ENCODE measurements at regions not wholly inside any gene's neighbourhood (a gene's known extent, or its start where the extent isn't known, plus 50 kb on each side); places are given as distances from the start of the nearest gene placed in this dataset.

DNA sequence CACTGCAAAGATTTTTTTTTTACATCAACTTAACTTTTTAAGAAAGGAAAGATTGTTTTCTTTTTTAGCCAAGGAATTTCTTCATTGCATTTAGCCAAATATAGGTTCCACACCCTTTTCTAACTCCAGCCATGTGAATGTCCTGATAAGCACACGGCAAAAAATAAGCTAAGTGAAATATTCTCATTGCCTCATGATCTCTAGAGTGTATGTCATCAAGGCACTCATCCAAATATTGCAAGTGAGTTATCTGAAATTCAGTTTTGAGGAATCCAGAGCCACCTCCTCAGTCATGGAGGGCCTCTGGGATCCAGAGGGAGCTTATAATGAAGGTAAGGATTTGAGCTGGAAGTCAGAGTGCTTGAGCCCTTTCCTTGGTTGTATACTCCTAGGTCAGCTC lies 80.0 kb downstream of the BLID start:
- Histone ChIP-seq H3K9ac (ENCODE audit: low read length) (no peak overlapping the region), H3K36me3 (ENCODE audit: control insufficient read depth, insufficient read depth, low read length) (no peaks in the 10 kb centered on the region), H3K4me1 (ENCODE audit: control insufficient read depth, insufficient read depth, low read length) (no peaks in the 10 kb centered on the region), H3K27me3 (ENCODE audit: control insufficient read depth, insufficient read depth, low read length) (no peaks in the 10 kb centered on the region), H3K4me3 (ENCODE audit: low read length) (no peak overlapping the region), H3K9me3 (ENCODE audit: control insufficient read depth, low read length) (no peaks in the 10 kb centered on the region)

DNA sequence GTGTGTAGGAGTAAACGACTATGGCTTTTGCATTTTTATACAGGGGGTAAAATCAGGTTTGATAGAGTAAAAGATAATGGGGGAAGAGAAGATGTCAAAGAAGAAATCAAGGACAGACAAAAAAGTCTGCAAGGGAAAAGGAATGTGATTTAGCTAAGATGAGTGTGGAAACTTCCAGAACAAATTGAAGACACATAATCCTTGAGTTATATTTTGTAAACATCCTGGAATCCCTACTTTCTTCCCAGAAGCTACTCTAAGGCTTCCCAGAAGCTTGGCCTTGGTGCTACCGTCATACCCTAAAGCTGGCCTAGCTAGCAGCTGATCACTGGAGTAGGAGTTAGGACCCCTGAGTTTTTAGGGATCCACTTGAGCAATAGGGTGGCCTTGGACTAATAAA lies 82.4 kb downstream of the BLID start:
- Histone ChIP-seq H3K27me3 (ENCODE audit: control insufficient read depth, insufficient read depth, low read length) (no peaks in the 10 kb centered on the region), H3K36me3 (ENCODE audit: control insufficient read depth, insufficient read depth, low read length) (no peaks in the 10 kb centered on the region), H3K9me3 (ENCODE audit: control insufficient read depth, low read length) (no peaks in the 10 kb centered on the region), H3K4me3 (ENCODE audit: low read length) (no peak overlapping the region), H3K4me1 (ENCODE audit: control insufficient read depth, insufficient read depth, low read length) (no peaks in the 10 kb centered on the region), H3K9ac (ENCODE audit: low read length) (no peak overlapping the region)

GRCh38 chr11:122033193-122033592 lies 82.8 kb downstream of the BLID start:
- Histone ChIP-seq H3K27me3 (ENCODE audit: control insufficient read depth, insufficient read depth, low read length) (no peaks in the 10 kb centered on the region), H3K4me3 (ENCODE audit: low read length) (no peak overlapping the region), H3K9ac (ENCODE audit: low read length) (no peak overlapping the region), H3K9me3 (ENCODE audit: control insufficient read depth, low read length) (no peaks in the 10 kb centered on the region), H3K4me1 (ENCODE audit: control insufficient read depth, insufficient read depth, low read length) (no peaks in the 10 kb centered on the region), H3K36me3 (ENCODE audit: control insufficient read depth, insufficient read depth, low read length) (no peaks in the 10 kb centered on the region)

- Histone ChIP-seq H3K27me3 (ENCODE audit: control insufficient read depth, insufficient read depth, low read length) (no peaks in the 10 kb centered on the region), H3K4me3 (ENCODE audit: low read length) (no peak overlapping the region), H3K4me1 (ENCODE audit: control insufficient read depth, insufficient read depth, low read length) (no peaks in the 10 kb centered on the region), H3K36me3 (ENCODE audit: control insufficient read depth, insufficient read depth, low read length) (no peaks in the 10 kb centered on the region), H3K9me3 (ENCODE audit: control insufficient read depth, low read length) (no peaks in the 10 kb centered on the region), H3K9ac (ENCODE audit: low read length) (no peak overlapping the region)
These were observed 83.7 kb downstream of the BLID start for GRCh38 chr11:122032317-122032716.

- H3K36me3 ChIP-seq (ENCODE audit: control insufficient read depth, insufficient read depth, low read length) = no peaks in the 10 kb centered on the region
- H3K27me3 ChIP-seq (ENCODE audit: control insufficient read depth, insufficient read depth, low read length) = no peaks in the 10 kb centered on the region
- no peaks in the 10 kb centered on the region for H3K9me3 ChIP-seq (ENCODE audit: control insufficient read depth, low read length)
- no peak overlapping the region for H3K9ac ChIP-seq (ENCODE audit: low read length)
- H3K4me1 ChIP-seq (ENCODE audit: control insufficient read depth, insufficient read depth, low read length) = no peaks in the 10 kb centered on the region
- no peak overlapping the region for H3K4me3 ChIP-seq (ENCODE audit: low read length)
These were observed 84.2 kb downstream of the BLID start for GRCh38 chr11:122031813-122032212.

DNA sequence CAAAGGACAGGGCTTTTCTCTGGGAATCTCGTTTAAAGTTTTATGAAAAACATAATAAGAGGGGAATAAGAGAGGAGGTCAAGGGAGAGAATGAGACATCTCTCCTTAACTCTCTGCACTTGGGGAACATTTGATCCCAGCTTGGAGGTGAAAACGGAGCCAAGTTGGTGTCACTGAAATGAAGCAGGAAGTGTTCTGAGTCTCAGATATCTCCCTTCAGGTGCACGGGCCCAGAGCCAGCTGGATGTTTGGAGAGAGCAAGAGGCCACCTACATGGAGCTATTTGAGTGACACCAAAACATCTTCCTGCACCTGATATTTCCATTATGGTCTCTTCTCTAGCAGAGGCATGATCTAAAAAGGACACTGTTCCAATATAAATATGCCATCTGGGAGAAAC lies 85.7 kb downstream of the BLID start:
- Histone ChIP-seq H3K36me3 (ENCODE audit: control insufficient read depth, insufficient read depth, low read length) (no peaks in the 10 kb centered on the region), H3K9me3 (ENCODE audit: control insufficient read depth, low read length) (no peaks in the 10 kb centered on the region), H3K4me3 (ENCODE audit: low read length) (no peak overlapping the region), H3K9ac (ENCODE audit: low read length) (no peak overlapping the region), H3K27me3 (ENCODE audit: control insufficient read depth, insufficient read depth, low read length) (no peaks in the 10 kb centered on the region), H3K4me1 (ENCODE audit: control insufficient read depth, insufficient read depth, low read length) (no peaks in the 10 kb centered on the region)

DNA sequence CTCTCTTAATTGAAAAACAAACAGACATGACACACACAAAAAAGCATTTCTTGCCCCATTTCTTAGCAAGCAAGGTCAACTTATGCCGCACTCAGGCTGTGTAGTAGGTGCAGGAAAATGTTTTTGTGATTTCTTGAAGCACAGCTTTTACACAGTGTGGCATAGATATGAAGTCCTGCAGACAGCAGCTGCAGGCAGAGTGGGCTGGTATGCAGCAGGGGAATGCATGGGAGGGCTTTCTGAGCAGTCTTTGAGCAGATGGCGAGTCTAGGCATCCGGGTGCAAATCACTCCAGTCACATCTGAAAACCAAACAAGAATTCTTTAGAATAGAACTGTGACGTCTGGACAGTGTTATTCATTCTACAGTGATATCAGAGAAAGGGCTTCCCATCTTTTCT lies 87.5 kb downstream of the BLID start:
- Histone ChIP-seq H3K9me3 (ENCODE audit: control insufficient read depth, low read length) (no peaks in the 10 kb centered on the region), H3K4me3 (ENCODE audit: low read length) (no peak overlapping the region), H3K9ac (ENCODE audit: low read length) (no peak overlapping the region), H3K27me3 (ENCODE audit: control insufficient read depth, insufficient read depth, low read length) (no peaks in the 10 kb centered on the region), H3K4me1 (ENCODE audit: control insufficient read depth, insufficient read depth, low read length) (no peaks in the 10 kb centered on the region), H3K36me3 (ENCODE audit: control insufficient read depth, insufficient read depth, low read length) (no peaks in the 10 kb centered on the region)

DNA sequence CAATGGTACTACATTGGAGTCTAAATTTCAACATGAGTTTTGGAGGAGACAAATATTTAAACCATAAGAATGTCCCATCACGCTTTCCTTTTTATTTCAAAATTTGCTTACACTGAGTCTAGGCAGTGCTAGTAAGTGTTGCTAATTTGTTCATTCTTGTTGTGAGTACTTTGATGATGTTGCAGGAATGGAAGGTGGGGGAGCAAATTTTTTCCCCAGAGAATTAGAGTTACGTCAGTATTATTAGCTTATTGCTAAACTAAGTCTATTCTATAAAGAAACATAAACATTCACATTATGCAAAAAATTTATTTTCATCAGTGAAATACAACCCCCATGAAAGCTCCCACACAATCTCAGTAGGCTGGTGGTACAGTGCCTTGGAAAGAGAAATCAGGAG lies 88.0 kb downstream of the BLID start:
- H3K9me3 ChIP-seq (ENCODE audit: control insufficient read depth, low read length) = no peaks in the 10 kb centered on the region
- H3K4me1 ChIP-seq (ENCODE audit: control insufficient read depth, insufficient read depth, low read length) = no peaks in the 10 kb centered on the region
- H3K4me3 ChIP-seq (ENCODE audit: low read length) = no peak overlapping the region
- H3K9ac ChIP-seq (ENCODE audit: low read length) = no peak overlapping the region
- H3K36me3 ChIP-seq (ENCODE audit: control insufficient read depth, insufficient read depth, low read length) = no peaks in the 10 kb centered on the region
- no peaks in the 10 kb centered on the region for H3K27me3 ChIP-seq (ENCODE audit: control insufficient read depth, insufficient read depth, low read length)

DNA sequence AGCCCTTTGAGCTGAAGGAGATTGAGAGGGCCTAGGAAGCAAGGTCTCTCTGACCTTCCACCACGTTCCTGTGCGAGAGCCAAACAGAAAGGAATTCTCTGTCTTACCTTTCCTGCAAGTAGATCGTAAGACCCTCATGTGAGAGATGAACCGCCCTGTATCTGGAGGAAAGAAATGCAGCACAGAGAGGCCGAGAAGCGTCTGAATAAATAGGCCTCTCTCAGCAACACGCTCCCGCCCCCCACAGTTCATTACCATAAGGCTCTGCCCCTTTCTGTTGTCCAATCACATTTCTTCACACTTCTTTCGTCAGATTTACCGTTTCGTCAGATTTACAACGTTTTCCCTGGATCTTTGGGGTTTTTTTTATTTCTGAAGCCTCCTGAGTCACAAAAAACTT lies 90.3 kb downstream of the BLID start:
- H3K4me1 ChIP-seq (ENCODE audit: control insufficient read depth, insufficient read depth, low read length) = no peaks in the 10 kb centered on the region
- H3K9ac ChIP-seq (ENCODE audit: low read length) = no peak overlapping the region
- H3K9me3 ChIP-seq (ENCODE audit: control insufficient read depth, low read length) = no peaks in the 10 kb centered on the region
- H3K36me3 ChIP-seq (ENCODE audit: control insufficient read depth, insufficient read depth, low read length) = no peaks in the 10 kb centered on the region
- H3K4me3 ChIP-seq (ENCODE audit: low read length) = no peak overlapping the region
- no peaks in the 10 kb centered on the region for H3K27me3 ChIP-seq (ENCODE audit: control insufficient read depth, insufficient read depth, low read length)

GRCh38 chr11:122024278-122024677 lies 91.7 kb downstream of the BLID start:
- no peaks in the 10 kb centered on the region for H3K36me3 ChIP-seq (ENCODE audit: control insufficient read depth, insufficient read depth, low read length)
- H3K9me3 ChIP-seq (ENCODE audit: control insufficient read depth, low read length) = no peaks in the 10 kb centered on the region
- no peaks in the 10 kb centered on the region for H3K4me1 ChIP-seq (ENCODE audit: control insufficient read depth, insufficient read depth, low read length)
- no peaks in the 10 kb centered on the region for H3K27me3 ChIP-seq (ENCODE audit: control insufficient read depth, insufficient read depth, low read length)
- H3K4me3 ChIP-seq (ENCODE audit: low read length) = no peak overlapping the region
- H3K9ac ChIP-seq (ENCODE audit: low read length) = no peak overlapping the region

GRCh38 chr11:122023614-122024250 lies 92.3 kb downstream of the BLID start:
- H3K27me3 ChIP-seq (ENCODE audit: control insufficient read depth, insufficient read depth, low read length) = no peaks in the 10 kb centered on the region
- no peaks in the 10 kb centered on the region for H3K9me3 ChIP-seq (ENCODE audit: control insufficient read depth, low read length)
- no peaks in the 10 kb centered on the region for H3K36me3 ChIP-seq (ENCODE audit: control insufficient read depth, insufficient read depth, low read length)
- H3K4me1 ChIP-seq (ENCODE audit: control insufficient read depth, insufficient read depth, low read length) = no peaks in the 10 kb centered on the region
- no peak overlapping the region for H3K9ac ChIP-seq (ENCODE audit: low read length)
- no peak overlapping the region for H3K4me3 ChIP-seq (ENCODE audit: low read length)

DNA sequence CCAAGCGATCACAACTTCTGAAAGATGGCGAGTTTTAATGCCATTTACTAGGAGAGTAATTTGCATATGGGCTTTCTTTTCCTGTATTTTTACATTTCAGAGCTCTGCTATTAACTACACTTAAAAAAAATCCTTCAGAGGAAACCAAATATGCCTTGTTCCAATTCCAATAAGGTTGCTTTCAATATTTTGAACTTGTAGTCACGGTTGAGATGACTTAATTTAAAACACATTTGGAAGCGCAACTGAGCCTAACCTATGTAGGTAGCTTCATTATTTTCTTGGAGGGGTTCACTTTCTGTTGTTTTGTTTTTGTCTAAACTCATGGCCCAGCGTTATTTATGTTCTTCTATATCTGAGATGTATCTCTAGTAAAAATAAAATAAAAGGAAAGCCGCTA lies 93.4 kb downstream of the BLID start:
- H3K9ac ChIP-seq (ENCODE audit: low read length) = no peak overlapping the region
- no peaks in the 10 kb centered on the region for H3K4me1 ChIP-seq (ENCODE audit: control insufficient read depth, insufficient read depth, low read length)

DNA sequence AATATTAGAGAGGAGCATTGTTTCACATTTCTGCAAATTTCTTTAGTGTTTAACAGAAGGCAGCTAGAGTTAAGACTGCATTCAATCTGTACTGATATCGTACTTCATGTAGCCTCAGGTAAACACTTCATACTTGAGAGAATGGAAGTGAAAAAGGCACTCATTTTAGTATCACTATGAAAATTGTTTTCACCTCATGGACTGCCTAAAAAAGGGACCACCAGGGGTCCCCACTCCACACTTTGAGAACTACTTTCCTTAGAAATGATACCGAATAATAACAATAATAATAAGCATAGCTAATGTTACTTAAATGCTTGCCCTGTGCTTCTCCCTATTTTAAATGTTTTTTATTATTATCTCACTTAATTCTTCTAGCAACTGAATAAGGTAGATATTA lies 95.1 kb downstream of the BLID start:
- Histone ChIP-seq H3K4me1 (ENCODE audit: control insufficient read depth, insufficient read depth, low read length) (no peaks in the 10 kb centered on the region), H3K27me3 (ENCODE audit: control insufficient read depth, insufficient read depth, low read length) (no peaks in the 10 kb centered on the region), H3K4me3 (ENCODE audit: low read length) (no peak overlapping the region), H3K9me3 (ENCODE audit: control insufficient read depth, low read length) (no peaks in the 10 kb centered on the region), H3K9ac (ENCODE audit: low read length) (no peak overlapping the region), H3K36me3 (ENCODE audit: control insufficient read depth, insufficient read depth, low read length) (no peaks in the 10 kb centered on the region)

More for the DNA sequence above, 93.4 kb downstream of the BLID start:
- Histone ChIP-seq H3K4me3 (ENCODE audit: low read length) (no peak overlapping the region), H3K36me3 (ENCODE audit: control insufficient read depth, insufficient read depth, low read length) (no peaks in the 10 kb centered on the region), H3K27me3 (ENCODE audit: control insufficient read depth, insufficient read depth, low read length) (no peaks in the 10 kb centered on the region), H3K9me3 (ENCODE audit: control insufficient read depth, low read length) (no peaks in the 10 kb centered on the region)

All from mucosa of stomach (tissue), 1 donor.